HG02884 (cell line): ENCODE measurements at regions not wholly inside any gene's neighbourhood (a gene's known extent, or its start where the extent isn't known, plus 50 kb on each side); places are given as distances from the start of the nearest gene placed in this dataset.
"Not testable (repeated sequence)": the region's sequence is repeated elsewhere in the genome, so short reads cannot be mapped to it uniquely, and the experiment has no call there.

Source experiments
- ATAC-seq: cut with Tn5 transposase; IDR thresholded peaks from one replicate; pipeline ENCODE4 v1.9.1; 2021; ENCODE audit warnings: mild to moderate bottlenecking, moderate library complexity; ENCODE audit not compliant: unreplicated experiment

- ATAC-seq = not testable (repeated sequence)
These were observed 110.6 kb downstream of the RPIA start for GRCh38 chr2:88802026-88802425.

GRCh38 chr2:88807237-88807962, 115.9 kb downstream of the RPIA start:
- ATAC-seq = no peak

- no peak for ATAC-seq
These were observed 116.6 kb downstream of the RPIA start for GRCh38 chr2:88808083-88808482.

GRCh38 chr2:88808652-88809051, 117.2 kb downstream of the RPIA start:
- ATAC-seq = no peak

- no peak for ATAC-seq
These were observed 117.7 kb downstream of the RPIA start for GRCh38 chr2:88809216-88809615.

GRCh38 chr2:88810017-88810416, 118.5 kb downstream of the RPIA start:
- ATAC-seq = no peak

- ATAC-seq = no peak
These were observed 119.0 kb downstream of the RPIA start for GRCh38 chr2:88810488-88810887.

- no peak for ATAC-seq
These were observed 119.8 kb downstream of the RPIA start for GRCh38 chr2:88811233-88811632.

GRCh38 chr2:88811681-88812080, 120.2 kb downstream of the RPIA start:
- no peak for ATAC-seq

- no peak for ATAC-seq
These were observed 122.1 kb downstream of the RPIA start for GRCh38 chr2:88813612-88814011.

- no peak for ATAC-seq
These were observed 123.8 kb downstream of the RPIA start for GRCh38 chr2:88815282-88815681.

GRCh38 chr2:88815697-88816096, 124.2 kb downstream of the RPIA start:
- no peak for ATAC-seq

GRCh38 chr2:88818381-88818780, 126.9 kb downstream of the RPIA start:
- ATAC-seq = no peak

GRCh38 chr2:88824951-88825350, 133.5 kb downstream of the RPIA start:
- ATAC-seq = no peak

- no peak for ATAC-seq
These were observed 134.9 kb downstream of the RPIA start for GRCh38 chr2:88826399-88826798.

- ATAC-seq = no peak
These were observed 136.3 kb downstream of the RPIA start for GRCh38 chr2:88827821-88828220.

- ATAC-seq = no peak
These were observed 137.1 kb downstream of the RPIA start for GRCh38 chr2:88828397-88829137.

GRCh38 chr2:88829607-88830463, 138.4 kb downstream of the RPIA start:
- ATAC-seq = no peak

GRCh38 chr2:88831071-88831791, 139.8 kb downstream of the RPIA start:
- ATAC-seq = no peak

GRCh38 chr2:88831792-88832248, 140.3 kb downstream of the RPIA start:
- peak; percentile 80 for ATAC-seq
